Astrocyte (in vitro differentiated cells and primary cell): ENCODE measurements at regions not wholly inside any gene's neighbourhood (a gene's known extent, or its start where the extent isn't known, plus 50 kb on each side); places are given as distances from the start of the nearest gene placed in this dataset.

Experiments used
- CTCF ChIP-seq: IDR thresholded peaks from 2 replicates; pipeline ENCODE4 v1.5.1; 2011; ENCODE audit warnings: low read depth, mild to moderate bottlenecking, inconsistent platforms, low read length, moderate library complexity; ENCODE audit not compliant: insufficient read depth
- EZH2 ChIP-seq: IDR thresholded peaks from 2 replicates; pipeline ENCODE4 v1.6.1; 2012; ENCODE audit warnings: mild to moderate bottlenecking, low read length, inconsistent platforms; ENCODE audit not compliant: insufficient read depth

GRCh38 chr2:186101616-186102015, 363.0 kb downstream of the FSIP2 start:
- TF ChIP-seq CTCF (no peak), EZH2 (no peak)
